Chondrocyte (in vitro differentiated cells): ENCODE measurements at regions not wholly inside any gene's neighbourhood (a gene's known extent, or its start where the extent isn't known, plus 50 kb on each side); places are given as distances from the start of the nearest gene placed in this dataset.
"Not testable (repeated sequence)": the region's sequence is repeated elsewhere in the genome, so short reads cannot be mapped to it uniquely, and the experiment has no call there.

Experiments
- DNase-seq: peaks from one replicate; pipeline ENCODE4 v3.0.0; 2021; ENCODE audit warnings: mixed read lengths, low spot score
- H3K27ac Mint-ChIP-seq: one replicate; pipeline ENCODE4 v1.8.0; 2021; ENCODE audit warnings: mild to moderate bottlenecking, moderate library complexity, mixed read lengths; ENCODE audit not compliant: unreplicated experiment
- H3K27me3 Mint-ChIP-seq: 2 replicates; pipeline ENCODE4 v1.8.0; 2021; ENCODE audit warnings: low read depth, mixed read lengths
- H3K36me3 Mint-ChIP-seq: 2 replicates; pipeline ENCODE4 v1.8.0; 2021; ENCODE audit warnings: low read depth, mixed read lengths
- H3K4me1 Mint-ChIP-seq: 2 replicates; pipeline ENCODE4 v1.8.0; 2021; ENCODE audit warnings: low read depth, mild to moderate bottlenecking, mixed read lengths
- H3K4me3 Mint-ChIP-seq: one replicate; pipeline ENCODE4 v1.8.0; 2021; ENCODE audit warnings: mild to moderate bottlenecking, moderate library complexity, mixed read lengths; ENCODE audit not compliant: unreplicated experiment
- H3K9me3 Mint-ChIP-seq: 2 replicates; pipeline ENCODE4 v1.8.0; 2021; ENCODE audit warnings: low read depth, mixed read lengths
- CTCF ChIP-seq: fragments of 200-600 bp; sonication (generic); IDR thresholded peaks from 2 replicates; pipeline ENCODE4 v1.5.0; 2021; ENCODE audit warnings: antibody characterized with exemption, mild to moderate bottlenecking, moderate library complexity

- Mint-ChIP-seq H3K36me3 (no peaks in the 10 kb centered on the region), H3K9me3 (peaks cover 11% of the 10 kb centered on the region), H3K27me3 (no peaks in the 10 kb centered on the region), H3K4me3 (no peak overlapping the region), H3K4me1 (peaks cover 7% of the 10 kb centered on the region), H3K27ac (no peak overlapping the region)
- no peak for DNase-seq
- no peak for TF ChIP-seq CTCF
Observed at GRCh38 chr21:20207335-20207734, 790.9 kb upstream of the NCAM2 start.

- Mint-ChIP-seq H3K36me3 (no peaks in the 10 kb centered on the region), H3K4me3 (no peak overlapping the region), H3K9me3 (peaks cover 12% of the 10 kb centered on the region), H3K27ac (no peak overlapping the region), H3K27me3 (no peaks in the 10 kb centered on the region), H3K4me1 (no peaks in the 10 kb centered on the region)
- TF ChIP-seq CTCF, result no peak
- no peak for DNase-seq
Observed at GRCh38 chr21:20215959-20216358, 782.2 kb upstream of the NCAM2 start.

GRCh38 chr21:20220586-20220985, 777.6 kb upstream of the NCAM2 start:
- TF ChIP-seq CTCF, result no peak
- no peak for DNase-seq
- Mint-ChIP-seq H3K4me3 (no peak overlapping the region), H3K9me3 (peaks cover 7% of the 10 kb centered on the region), H3K4me1 (no peaks in the 10 kb centered on the region), H3K27ac (no peak overlapping the region), H3K36me3 (no peaks in the 10 kb centered on the region), H3K27me3 (no peaks in the 10 kb centered on the region)

- not testable (repeated sequence) for H3K9me3 Mint-ChIP-seq, H3K4me3 Mint-ChIP-seq, H3K4me1 Mint-ChIP-seq, H3K36me3 Mint-ChIP-seq, H3K27ac Mint-ChIP-seq, DNase-seq, H3K27me3 Mint-ChIP-seq
Observed at GRCh38 chr21:20221981-20222380, 776.2 kb upstream of the NCAM2 start.

- not testable (repeated sequence) for DNase-seq, H3K27me3 Mint-ChIP-seq, H3K27ac Mint-ChIP-seq, H3K36me3 Mint-ChIP-seq, H3K4me3 Mint-ChIP-seq, H3K4me1 Mint-ChIP-seq
- H3K9me3 Mint-ChIP-seq, result peaks cover 45% of the 10 kb centered on the region
Observed at GRCh38 chr21:20236649-20237048, 761.6 kb upstream of the NCAM2 start.

GRCh38 chr21:20249401-20249800, 748.8 kb upstream of the NCAM2 start:
- no peak overlapping the region for H3K4me3 Mint-ChIP-seq
- DNase-seq, result no peak
- H3K4me1 Mint-ChIP-seq, result no peaks in the 10 kb centered on the region
- H3K9me3 Mint-ChIP-seq, result no peaks in the 10 kb centered on the region
- no peak for TF ChIP-seq CTCF
- no peaks in the 10 kb centered on the region for H3K27me3 Mint-ChIP-seq
- no peaks in the 10 kb centered on the region for H3K36me3 Mint-ChIP-seq
- H3K27ac Mint-ChIP-seq, result no peak overlapping the region
